DMS114 treated with DMSO at 0.1 percent for 48 hours (cell line): ENCODE measurements at regions not wholly inside any gene's neighbourhood (a gene's known extent, or its start where the extent isn't known, plus 50 kb on each side); places are given as distances from the start of the nearest gene placed in this dataset.

Experiments
- DNase-seq: peaks from one replicate; lab custom pipeline; 2025; ENCODE audit not compliant: unreplicated experiment; lab: John Stamatoyannopoulos, UW

DNA sequence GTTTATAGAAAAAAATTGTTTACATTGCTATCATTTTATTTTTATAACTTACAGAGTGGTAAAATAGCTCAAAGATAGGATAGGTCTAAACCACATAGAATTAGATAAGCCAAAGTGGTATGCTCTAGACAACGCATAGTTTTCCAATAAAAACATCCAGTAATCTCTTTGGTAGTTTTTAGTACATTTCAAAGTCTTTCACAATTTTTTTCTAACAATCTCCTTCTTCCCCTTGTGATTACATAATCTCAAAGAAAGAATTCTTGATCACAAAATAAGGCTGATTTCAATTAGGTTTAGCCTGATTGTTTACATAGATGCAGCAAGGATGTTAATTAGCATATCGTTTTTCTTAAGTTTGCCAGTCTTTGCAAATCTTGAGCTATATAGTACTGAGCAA lies 460.0 kb downstream of the FUT8 start:
- DNase-seq = no peak

GRCh38 chr14:65877166-65877565 lies 464.6 kb downstream of the FUT8 start:
- no peak for DNase-seq

- DNase-seq = no peak
These were observed 465.1 kb downstream of the FUT8 start for GRCh38 chr14:65877624-65878023.

GRCh38 chr14:65878586-65878985 lies 466.1 kb downstream of the FUT8 start:
- no peak for DNase-seq

GRCh38 chr14:65879248-65880009 lies 466.9 kb downstream of the FUT8 start:
- DNase-seq = no peak

DNA sequence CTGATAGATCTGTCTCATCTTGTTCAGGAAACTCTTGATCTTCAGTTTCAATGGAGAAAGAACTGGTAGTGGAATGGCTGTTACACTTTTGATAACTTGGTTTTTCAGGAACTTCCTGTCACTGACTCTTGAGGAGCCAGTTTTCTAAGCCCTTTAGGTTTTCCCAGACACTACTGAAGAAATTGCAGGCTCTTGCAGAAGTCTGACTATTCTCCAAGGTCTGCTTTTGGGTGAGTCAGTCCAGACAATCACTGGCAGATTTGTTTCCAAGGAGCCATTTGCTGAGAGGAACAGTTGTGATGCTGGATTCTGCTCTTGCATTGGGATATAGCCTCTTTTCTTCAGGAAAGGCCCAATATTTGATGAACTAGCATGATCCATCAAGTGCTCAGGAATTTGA lies 468.0 kb downstream of the FUT8 start:
- no peak for DNase-seq

DNA sequence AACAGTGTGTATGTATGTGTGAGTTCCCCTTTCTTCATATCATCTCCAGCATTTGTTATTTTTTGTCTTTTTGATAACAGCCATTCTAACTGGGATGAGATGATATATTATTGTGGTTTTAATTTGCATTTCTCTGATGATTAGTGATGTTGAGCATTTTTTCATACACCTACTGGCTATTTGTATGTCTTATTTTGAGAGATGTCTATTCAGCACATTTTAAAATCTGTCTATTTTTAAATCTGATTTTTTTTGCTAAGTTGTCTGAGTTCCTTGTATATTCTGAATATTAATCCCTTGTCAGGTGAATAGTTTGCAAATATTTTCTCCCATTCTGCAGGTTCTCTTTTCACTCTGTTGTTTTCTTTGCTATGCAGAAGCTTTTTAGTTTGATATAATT lies 469.1 kb downstream of the FUT8 start:
- no peak for DNase-seq

DNA sequence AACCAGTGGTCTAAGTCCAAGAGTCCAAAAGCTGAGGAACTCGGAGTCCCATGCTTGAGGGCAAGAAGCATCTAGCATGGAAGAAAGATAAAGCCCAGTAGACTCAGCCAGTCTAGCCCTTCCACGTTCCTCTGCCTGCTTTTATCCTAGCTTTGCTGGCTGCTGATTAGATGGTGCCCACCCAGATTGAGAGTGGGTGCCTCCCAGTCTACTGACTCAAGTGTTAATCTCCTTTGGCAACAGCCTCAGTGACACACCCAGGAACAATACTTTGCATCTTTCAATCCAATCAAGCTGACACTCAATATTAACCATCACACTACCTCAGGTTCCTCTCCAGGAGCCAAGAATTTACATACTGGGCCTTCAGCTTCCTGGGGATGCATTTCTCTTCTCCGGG lies 476.1 kb downstream of the FUT8 start:
- DNase-seq = no peak

DNA sequence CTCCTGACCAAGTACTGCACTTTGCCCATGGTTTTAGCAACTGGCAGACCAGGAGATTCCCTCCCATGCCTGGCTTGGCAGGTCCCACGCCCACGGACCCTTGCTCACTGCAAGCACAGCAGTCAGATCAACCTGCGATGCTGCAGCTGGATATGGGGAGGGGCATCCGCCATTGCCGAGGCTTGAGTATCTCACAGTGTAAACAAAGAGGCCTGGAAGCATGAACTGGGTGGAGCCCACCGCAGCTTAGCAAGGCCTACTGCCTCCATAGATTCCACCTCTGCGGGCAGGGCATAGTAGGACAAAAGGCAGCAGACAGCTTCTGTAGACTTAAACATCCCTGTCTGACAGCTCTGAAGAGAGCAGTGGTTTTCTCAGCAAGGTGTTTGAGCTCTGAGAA lies 479.8 kb downstream of the FUT8 start:
- no peak for DNase-seq

- no peak for DNase-seq
These were observed 487.6 kb downstream of the FUT8 start for GRCh38 chr14:65900164-65900563.

DNA sequence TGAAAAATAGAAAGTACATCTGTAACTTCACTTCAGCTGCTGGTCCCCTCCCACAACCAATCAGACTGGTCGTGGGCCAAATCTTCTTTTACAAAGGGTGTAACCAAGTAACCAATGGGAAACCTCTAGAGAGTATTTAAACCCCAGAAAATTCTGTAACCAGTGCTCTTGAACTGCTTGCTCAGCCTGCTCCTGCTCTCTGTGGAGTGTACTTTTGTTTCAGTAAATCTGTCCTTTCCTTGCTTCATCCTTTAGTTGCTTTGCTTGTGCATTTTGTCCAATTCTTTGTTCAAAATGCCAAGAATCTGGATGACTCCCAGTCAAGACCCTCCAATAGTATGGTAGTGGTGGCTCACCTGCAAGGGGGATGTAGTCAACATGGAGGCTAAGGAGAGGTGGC lies 489.1 kb downstream of the FUT8 start:
- DNase-seq = no peak

DNA sequence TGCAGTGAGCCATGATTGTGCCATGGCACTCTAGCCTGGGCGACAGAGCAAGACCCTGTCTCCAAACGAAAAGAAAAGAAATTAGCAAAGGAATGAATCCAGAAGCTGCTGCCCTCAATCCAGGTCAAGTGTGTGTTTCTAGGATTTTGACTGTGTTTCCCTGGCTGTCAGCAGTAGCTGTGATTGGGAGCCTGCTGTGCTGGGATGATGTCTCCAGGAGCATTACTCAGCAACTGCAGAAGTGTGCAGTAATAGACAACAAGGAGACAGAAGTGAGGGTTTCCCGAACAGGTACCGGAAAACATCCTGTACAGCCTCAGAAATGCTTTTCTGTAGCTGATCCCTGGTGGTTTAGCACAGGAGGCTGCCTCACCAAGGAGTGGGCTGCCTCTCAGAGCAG lies 492.5 kb downstream of the FUT8 start:
- no peak for DNase-seq

DNA sequence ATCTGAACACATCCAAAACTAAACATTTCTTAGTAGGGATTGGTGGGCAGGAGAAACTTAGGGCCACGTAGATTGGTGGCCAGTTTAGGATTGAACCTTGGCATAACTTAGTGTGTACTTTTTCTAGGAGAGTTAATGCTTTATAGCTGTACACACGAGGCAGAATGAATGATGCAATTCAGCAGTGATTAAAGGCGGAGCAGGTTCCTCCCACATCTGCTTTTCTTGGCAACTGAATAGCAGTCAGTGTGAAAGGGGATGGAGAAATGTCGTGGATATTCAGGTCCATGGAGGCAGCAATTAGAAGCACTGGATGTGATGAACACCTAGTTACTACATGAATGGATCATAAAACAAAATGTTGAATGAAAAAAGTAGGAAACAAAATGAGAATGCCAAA lies 493.8 kb downstream of the FUT8 start:
- no peak for DNase-seq

DNA sequence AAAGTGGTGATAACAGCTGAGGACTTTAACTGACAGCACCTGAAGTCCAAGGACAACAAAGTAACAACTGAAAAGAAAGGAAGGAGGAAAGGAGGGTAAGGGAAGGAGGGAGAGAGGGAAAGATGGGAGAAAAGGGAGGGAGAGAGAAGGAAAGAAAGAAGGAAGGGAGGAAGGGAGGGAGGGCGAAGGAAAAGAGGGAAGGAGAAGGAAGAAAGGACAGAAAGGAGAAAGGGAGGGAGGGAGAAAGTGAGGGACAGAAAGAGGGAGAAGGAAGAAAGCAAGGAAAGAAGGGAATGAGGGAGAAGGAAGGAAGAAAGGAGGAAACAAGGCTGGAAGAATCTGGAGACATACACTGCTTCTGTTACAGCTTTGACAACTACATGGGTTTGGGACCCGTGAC lies 494.4 kb downstream of the FUT8 start:
- DNase-seq = no peak

DNA sequence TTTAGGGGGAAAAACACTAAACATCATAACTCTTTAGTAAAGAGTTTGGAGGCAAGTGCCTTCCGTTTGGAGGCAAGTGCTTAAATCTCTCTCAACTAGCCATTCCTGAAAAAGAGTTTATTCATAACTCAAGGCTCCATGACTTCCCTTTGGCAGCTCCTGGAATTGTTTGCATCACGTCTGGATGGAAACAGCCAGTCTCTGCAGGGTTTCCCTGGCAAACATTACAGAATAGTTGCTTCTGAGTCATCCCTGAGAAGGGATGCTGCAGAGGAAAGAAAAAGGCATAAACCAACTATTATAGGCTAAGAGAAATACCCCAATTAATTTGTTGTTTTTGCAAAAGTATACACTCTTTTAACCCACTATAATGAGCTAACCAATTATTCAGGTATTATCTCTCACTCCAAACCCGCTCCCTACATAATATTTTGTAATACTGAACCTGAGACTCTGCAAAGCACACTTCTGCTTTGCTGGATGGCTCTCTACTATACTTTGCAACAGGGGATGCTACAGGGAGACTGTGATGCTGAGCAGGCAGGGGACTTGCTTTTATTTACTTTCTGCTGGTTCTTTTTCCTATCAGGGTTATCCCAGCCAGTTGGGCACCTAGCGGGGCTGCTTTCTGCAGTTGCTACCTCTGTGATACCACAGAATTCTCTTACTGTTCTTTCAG lies 497.7 kb downstream of the FUT8 start:
- no peak for DNase-seq

GRCh38 chr14:65915125-65915524 lies 502.6 kb downstream of the FUT8 start:
- DNase-seq = no peak

DNA sequence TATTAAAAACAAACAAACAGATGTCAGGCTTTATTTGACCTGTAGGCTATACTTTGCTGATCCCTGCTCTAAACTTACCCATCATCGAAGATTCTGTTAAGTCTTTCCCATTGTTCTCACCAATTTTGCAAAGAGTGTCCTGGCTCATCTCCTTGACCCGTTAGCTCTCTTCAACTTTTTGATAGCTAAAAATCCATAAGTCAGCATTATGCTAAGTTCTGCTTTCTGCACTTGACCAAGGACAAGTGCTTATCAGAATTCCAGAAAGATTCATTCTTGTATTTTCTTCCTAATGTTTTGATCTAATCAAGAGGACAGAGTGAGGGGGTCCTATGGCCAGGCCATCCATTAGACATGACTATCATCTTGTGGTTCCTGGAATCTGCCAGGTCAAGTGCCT lies 503.5 kb downstream of the FUT8 start:
- DNase-seq = no peak

DNA sequence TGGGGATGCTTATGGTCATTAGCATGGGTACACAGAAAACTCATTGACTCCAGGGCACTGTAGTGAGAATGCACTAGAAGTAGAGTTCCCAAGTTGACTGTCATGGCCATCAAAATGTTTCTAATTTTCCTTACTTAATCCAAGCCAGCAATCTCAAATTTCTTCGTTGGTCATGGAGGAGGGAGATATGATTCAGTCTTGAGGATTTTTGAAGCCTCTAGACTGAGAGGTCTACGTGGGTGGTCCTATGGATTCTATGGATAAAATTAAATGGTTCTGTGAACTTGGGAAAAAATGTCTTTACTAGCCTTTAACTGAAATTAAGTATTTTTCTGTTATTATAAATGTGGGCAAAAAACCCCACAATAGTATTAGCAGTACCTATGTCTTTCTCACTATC lies 508.5 kb downstream of the FUT8 start:
- no peak for DNase-seq

GRCh38 chr14:65922142-65922541 lies 509.6 kb downstream of the FUT8 start:
- no peak for DNase-seq

DNA sequence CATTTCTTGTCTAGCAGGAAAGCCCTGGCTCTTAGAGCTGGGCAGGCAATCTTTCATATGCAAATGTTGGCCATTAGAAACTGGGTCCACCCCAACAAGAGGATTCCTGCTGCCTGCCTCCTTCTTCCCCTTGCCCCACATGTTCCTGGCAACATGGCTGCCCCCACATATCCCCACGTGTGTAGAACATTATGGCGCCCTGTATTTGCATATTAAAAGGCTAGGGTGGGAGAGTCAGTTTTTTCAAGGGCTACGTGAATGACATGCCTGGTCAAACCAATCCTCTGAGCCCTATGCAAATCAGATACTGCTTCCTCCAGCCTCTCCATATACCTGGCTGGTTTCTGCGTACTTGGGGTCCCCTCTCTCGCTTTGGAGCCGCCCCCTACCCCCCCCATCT lies 514.0 kb downstream of the FUT8 start:
- no peak for DNase-seq

DNA sequence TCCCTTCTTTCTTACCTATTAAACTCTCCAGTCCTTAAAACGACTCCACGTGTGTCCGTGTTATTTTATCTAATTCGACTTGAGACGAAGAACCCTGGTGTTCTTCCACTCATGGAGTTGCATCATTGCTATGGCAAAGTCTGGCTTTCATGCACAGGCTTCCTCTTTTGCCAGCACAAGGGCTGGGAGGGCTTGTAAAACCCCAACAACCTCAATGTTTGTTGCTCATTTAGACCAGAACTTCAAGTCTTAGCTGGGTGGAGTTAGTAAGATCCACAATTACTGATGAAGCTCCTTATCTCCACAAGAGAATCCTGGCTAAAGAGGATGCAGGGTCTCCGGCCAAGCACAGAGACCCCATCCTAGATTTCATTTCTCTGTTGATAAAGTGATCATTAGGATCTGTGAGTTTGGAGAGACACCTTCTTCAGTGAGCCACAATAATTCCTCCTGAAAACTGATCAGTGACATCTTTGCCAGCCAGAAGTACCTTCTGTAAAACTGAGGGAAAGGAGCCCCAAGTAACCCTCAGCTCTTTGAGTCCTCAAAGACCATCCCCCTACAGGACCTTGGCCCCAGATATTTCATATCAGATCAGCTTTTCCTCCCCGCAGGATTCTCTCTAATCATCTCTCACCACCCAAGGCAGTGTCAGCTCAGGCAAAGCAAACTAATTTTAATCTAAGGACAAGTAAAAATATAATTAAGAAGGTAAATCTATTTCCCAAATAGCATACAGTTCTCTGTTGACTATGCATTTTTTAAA lies 514.6 kb downstream of the FUT8 start:
- no peak for DNase-seq

- DNase-seq = no peak
These were observed 515.4 kb downstream of the FUT8 start for GRCh38 chr14:65927931-65928356.
